Kidney (tissue), 13 donors: ENCODE measurements at regions not wholly inside any gene's neighbourhood (a gene's known extent, or its start where the extent isn't known, plus 50 kb on each side); places are given as distances from the start of the nearest gene placed in this dataset.

Experiments used
- DNase-seq, 5 donors: peaks; one replicate each; pipeline ENCODE4 v3.0.0-alpha.2; 2013 to 2020
- FAIRE-seq: peaks from 2 replicates; lab custom pipeline; 2012; peaks lifted over from hg19 to GRCh38; lab: Jason Lieb, UNC
- H3K27ac ChIP-seq, 2 donors: one replicate each; pipeline ENCODE4 v1.7.0; 2013; ENCODE audit warnings: low read depth in 2 of 2, low read length in 2 of 2, inconsistent platforms in 1 of 2
- H3K27me3 ChIP-seq: one replicate; pipeline ENCODE4 v1.7.1; 2013; ENCODE audit warnings: low read length, inconsistent platforms; ENCODE audit not compliant: control insufficient read depth, insufficient read depth
- H3K36me3 ChIP-seq, 3 donors: one replicate each; pipeline versions ENCODE4 v1.7.0 to v1.7.1; 2013; ENCODE audit warnings: low read length in 3 of 3, control low read depth in 1 of 3, inconsistent platforms in 1 of 3; ENCODE audit not compliant: insufficient read depth in 3 of 3, control insufficient read depth in 2 of 3
- H3K4me1 ChIP-seq, 3 donors: one replicate each; pipeline versions ENCODE4 v1.7.0 to v1.7.1; 2013; ENCODE audit warnings: low read length in 3 of 3, inconsistent platforms in 1 of 3, low read depth in 1 of 3; ENCODE audit not compliant: control insufficient read depth in 2 of 3, insufficient read depth in 2 of 3
- H3K4me3 ChIP-seq, 3 donors: one replicate each; pipeline versions ENCODE4 v1.7.0 to v1.8.1; 2013; ENCODE audit warnings: low read length in 3 of 3, control low read depth in 1 of 3, inconsistent platforms in 1 of 3
- H3K9ac ChIP-seq, 3 donors: one replicate each; pipeline versions ENCODE4 v1.7.0 to v1.7.1; 2013; ENCODE audit warnings: low read length in 3 of 3, control low read depth in 1 of 3, inconsistent platforms in 1 of 3
- H3K9me3 ChIP-seq, 3 donors: one replicate each; pipeline versions ENCODE4 v1.7.0 to v1.7.1; 2013; ENCODE audit warnings: low read length in 3 of 3, control low read depth in 1 of 3, inconsistent platforms in 1 of 3; ENCODE audit not compliant: control insufficient read depth in 2 of 3, insufficient read depth in 1 of 3
- intact Hi-C: fragments of 100-400 bp; cut with DNase I; formaldehyde crosslinking; loops from one replicate; pipeline ENCODE4 v1.11.1; 2022
- TF ChIP-seq, protein P1 (sequence below): IDR thresholded peaks from 3 replicates; pipeline ENCODE4 v1.5.1; 2012; ENCODE audit warnings: mild to moderate bottlenecking, moderate library complexity, borderline replicate concordance; ENCODE audit not compliant: insufficient read depth; ENCODE audit errors: extremely low read depth
- donor health status: control.
- donor health status: control.
- donor health status: control.
- donor health status: control.
- donor health status: control.
- donor health status: DM: yes; HTN: yes; CAD: no.
- donor health status: Normal renal cell carcinoma (clear cell type).

DNA sequence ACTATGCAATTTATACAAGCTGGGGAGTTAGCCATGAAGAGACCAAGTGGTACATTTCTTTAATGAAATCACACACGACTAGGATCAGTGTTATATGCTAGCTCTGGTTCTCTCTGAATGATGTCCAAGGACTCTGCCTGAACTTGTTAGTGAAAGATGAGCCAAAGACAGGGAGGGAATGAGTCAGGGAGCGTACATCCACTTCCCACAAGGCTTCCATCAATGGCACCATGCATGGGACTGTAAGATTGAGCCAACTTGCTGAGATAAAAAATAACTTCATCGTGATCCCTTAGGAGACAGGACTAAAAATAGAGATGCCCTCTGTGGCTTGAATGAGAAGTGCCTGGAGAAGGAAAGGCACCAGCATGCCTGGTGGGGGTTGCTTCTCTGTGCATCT is 629.7 kb downstream of the ACTR3B start:
- H3K9ac ChIP-seq, result no peak overlapping the region
- intact Hi-C loops, result no loop called here
- DNase-seq, result no peak
- H3K27ac ChIP-seq, result no peak overlapping the region
- FAIRE-seq, result no peak
- H3K9me3 ChIP-seq, result peaks cover 0 to 3% (median 0%) of the 10 kb centered on the region in 3 donors
- no peak overlapping the region for H3K4me3 ChIP-seq
- TF ChIP-seq, protein P1, sequence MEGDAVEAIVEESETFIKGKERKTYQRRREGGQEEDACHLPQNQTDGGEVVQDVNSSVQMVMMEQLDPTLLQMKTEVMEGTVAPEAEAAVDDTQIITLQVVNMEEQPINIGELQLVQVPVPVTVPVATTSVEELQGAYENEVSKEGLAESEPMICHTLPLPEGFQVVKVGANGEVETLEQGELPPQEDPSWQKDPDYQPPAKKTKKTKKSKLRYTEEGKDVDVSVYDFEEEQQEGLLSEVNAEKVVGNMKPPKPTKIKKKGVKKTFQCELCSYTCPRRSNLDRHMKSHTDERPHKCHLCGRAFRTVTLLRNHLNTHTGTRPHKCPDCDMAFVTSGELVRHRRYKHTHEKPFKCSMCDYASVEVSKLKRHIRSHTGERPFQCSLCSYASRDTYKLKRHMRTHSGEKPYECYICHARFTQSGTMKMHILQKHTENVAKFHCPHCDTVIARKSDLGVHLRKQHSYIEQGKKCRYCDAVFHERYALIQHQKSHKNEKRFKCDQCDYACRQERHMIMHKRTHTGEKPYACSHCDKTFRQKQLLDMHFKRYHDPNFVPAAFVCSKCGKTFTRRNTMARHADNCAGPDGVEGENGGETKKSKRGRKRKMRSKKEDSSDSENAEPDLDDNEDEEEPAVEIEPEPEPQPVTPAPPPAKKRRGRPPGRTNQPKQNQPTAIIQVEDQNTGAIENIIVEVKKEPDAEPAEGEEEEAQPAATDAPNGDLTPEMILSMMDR, result no peak
- no peaks in the 10 kb centered on the region for H3K4me1 ChIP-seq
- H3K27me3 ChIP-seq, result no peaks in the 10 kb centered on the region
- H3K36me3 ChIP-seq, result no peaks in the 10 kb centered on the region

DNA sequence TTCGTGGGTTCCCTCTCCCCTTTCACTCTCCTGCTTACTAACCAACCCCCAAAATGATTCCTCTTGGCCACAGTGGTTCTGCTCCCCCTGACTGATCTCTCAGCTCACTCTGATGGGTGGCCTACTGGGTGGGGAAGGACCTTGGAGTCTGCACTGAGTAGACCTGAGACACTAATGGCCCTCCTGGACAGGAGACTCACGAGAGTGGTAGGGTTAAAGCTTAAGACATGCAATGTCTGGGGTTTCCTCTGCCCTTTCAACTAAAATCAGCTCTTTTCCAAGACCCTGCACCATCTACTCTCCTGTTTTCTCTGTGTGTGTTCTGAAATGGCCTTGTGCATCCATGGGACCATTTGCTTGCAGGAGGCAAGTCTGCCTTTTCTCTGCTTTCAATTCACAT is 631.4 kb downstream of the ACTR3B start:
- intact Hi-C loops, result no loop called here
- Histone ChIP-seq H3K27ac (no peak overlapping the region), H3K9ac (no peak overlapping the region), H3K4me1 (no peaks in the 10 kb centered on the region), H3K36me3 (no peaks in the 10 kb centered on the region), H3K9me3 (peaks cover 0 to 3% (median 0%) of the 10 kb centered on the region in 3 donors), H3K27me3 (no peaks in the 10 kb centered on the region), H3K4me3 (no peak overlapping the region)
- TF ChIP-seq, protein P1, result no peak
- FAIRE-seq (no peak), DNase-seq (no peak)

DNA sequence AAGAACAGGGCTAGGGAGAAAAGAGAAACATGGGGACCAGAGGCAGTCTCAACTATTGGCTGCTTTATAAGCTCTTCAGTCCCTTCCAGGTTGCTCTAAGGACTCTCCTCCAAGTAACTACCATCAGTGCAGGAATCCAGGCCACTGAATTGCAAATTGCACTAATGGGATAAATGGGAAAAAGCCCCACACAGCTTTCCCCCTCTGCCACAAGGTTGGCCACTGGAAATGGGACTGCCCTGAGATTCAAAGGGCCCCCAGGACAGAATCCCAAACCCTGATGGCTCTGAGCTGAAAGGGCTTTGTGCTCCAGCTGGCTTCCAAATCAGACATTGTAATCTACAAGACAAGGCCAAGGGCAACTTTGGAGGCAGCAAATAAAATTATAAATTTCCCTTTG is 633.2 kb downstream of the ACTR3B start:
- TF ChIP-seq, protein P1, result no peak
- Histone ChIP-seq H3K9ac (no peak overlapping the region), H3K4me3 (no peak overlapping the region), H3K4me1 (no peaks in the 10 kb centered on the region), H3K9me3 (peaks cover 0 to 3% (median 0%) of the 10 kb centered on the region in 3 donors), H3K27ac (no peak overlapping the region), H3K36me3 (no peaks in the 10 kb centered on the region), H3K27me3 (no peaks in the 10 kb centered on the region)
- intact Hi-C loops, result no loop called here
- FAIRE-seq (no peak), DNase-seq (no peak)

DNA sequence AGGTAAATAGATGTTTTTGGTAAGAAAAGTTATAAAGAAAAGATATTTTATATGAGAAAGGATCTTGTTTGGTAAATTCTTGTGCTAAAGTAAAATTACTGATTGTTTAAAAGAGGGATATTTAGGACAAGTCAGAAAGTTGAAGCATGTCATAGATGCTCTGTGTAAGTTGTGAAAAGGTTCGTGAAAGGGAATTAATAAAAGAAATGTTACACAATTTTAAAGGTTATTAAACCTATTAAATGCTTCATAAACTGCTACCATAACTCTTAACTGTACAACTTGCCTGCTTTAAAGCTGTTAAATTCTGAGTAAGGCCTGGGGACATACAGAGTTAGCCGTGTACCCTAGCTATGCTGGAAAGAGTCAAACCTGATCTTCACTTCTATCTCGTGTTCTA is 634.1 kb downstream of the ACTR3B start:
- TF ChIP-seq, protein P1, result no peak
- Histone ChIP-seq H3K4me1 (no peaks in the 10 kb centered on the region), H3K36me3 (no peaks in the 10 kb centered on the region), H3K27ac (no peak overlapping the region), H3K9ac (no peak overlapping the region), H3K9me3 (peaks cover 0 to 3% (median 0%) of the 10 kb centered on the region in 3 donors), H3K27me3 (no peaks in the 10 kb centered on the region), H3K4me3 (no peak overlapping the region)
- intact Hi-C loops, result no loop called here
- no peak for FAIRE-seq
- no peak for DNase-seq
